Stimulated activated CD8-positive, alpha-beta memory T cell treated with anti-CD3 and anti-CD28 coated beads, Interleukin-4, amount 100 ng/mL, for 4 hours (primary cell): ENCODE measurements at regions not wholly inside any gene's neighbourhood (a gene's known extent, or its start where the extent isn't known, plus 50 kb on each side); places are given as distances from the start of the nearest gene placed in this dataset.

Experiments
- DNase-seq, 2 donors: peaks; one replicate each; pipeline ENCODE4 v3.0.0-alpha.2; 2020; ENCODE audit warnings: low read depth in 2 of 2, low spot score in 1 of 2

DNA sequence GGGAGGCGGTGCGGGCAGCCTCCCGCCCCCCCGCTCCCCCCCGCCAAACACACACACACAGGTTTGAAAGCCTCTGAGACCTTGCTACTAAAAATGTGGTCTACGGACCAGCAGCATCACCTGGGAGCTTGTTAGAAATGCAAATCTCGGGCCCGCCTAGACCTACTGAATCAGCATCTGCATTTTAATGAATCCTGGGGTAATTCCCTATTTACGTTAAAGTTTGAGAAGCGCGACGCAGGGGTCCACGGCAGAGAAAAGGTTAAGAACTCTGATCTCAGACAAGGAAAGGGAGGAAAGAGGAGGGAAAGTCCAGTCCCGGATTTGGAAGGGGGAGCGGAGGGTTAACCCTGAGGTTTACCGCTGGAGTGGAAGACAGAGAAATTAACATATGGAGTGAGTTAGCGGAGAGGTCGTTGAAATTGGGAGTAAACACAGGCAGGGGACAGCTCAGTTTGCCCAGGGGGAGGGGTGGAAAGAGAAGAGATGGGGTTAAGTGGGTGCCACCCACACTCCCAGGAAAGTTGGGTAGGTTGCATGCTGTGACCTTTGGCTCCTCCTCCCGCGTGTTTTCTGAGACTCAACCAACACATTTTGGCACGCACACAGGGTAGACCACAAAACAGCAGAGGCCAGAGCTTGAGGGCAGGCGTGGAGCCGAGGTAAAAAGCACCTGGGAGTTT, 483.6 kb downstream of the BCOR start:
- DNase-seq = peak; percentile 27 to 50

DNA sequence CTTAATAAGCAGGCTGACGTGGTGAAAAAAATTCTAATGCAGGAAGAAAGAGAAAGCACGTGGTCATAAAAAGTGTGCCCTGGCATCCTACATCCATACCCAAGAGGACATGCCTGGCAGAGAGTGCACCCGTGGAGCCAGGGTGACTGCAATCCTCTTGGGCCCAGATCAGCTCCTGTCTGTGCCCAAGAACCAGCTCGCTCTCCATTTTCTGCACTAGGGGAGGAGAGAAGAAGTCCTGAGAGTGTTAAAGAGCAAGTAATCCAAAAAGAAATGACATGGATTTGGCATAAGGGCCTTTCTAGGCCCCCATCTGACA, 483.1 kb downstream of the BCOR start:
- no peak for DNase-seq

DNA sequence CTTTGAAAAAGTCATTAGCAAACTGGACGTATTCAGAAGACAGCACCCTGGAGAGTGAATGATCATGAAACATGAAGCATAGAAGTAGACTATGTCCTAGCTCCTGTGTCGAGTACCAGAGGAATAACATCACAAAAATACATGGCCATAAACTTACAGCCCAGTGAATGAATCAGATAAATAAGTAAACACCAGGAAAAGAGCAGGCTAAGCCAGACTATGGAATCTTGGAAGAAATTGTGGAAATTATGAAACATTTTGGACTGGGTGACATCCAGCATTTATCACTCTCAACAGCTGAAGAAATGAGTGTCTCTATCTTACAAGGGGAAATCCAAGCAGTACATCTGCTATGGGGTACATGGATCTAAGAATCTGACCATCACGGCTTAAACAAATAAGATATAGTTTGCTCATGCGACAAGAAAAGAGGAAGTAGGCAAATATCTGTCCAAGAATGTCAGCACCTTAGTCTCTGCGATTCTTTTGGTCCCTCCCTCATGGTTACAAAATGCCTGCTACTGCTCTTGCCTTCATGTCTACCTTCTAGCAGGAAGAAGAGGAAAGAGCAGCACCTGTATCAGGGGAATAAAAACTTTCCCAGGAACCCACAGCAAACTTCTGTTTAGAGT, 481.5 kb downstream of the BCOR start:
- DNase-seq = no peak

DNA sequence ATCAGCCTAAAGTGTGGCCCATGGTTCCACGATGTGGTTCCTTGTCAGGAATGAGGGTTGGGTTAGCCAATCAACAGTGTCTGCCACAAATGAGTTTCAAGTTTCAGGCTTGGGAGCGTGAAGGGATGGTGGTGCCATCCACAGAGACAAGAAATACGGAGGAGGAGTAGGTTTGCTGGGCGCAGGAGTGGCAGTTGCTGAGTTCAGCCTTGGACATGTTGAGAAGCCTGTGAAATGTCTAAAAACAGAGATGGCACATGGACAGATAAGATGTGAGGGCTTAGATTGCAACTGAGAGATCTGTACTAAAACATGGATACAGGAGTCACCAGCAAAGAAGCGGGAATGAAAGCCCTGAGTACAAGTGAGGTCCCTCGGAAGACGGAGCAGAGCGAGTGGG, 481.0 kb downstream of the BCOR start:
- no peak for DNase-seq

DNA sequence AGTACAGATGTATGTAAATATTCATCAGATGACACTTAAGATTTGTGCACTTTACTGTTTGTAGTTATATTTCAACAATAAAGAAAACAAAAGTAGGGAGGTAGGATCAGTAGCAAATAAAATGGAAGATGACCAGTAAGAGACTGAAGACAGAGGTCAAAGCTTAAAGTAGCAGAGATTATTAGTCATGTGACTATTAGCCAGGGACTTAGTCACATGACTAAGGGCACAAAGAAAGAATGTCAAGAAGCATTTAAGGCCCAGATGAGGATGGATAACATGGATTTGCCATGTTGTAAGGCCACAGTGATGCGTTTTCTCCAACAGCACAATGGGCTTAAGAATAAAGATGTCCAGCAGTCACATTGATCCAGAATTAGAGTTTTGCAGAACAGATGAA, 479.6 kb downstream of the BCOR start:
- DNase-seq = no peak

DNA sequence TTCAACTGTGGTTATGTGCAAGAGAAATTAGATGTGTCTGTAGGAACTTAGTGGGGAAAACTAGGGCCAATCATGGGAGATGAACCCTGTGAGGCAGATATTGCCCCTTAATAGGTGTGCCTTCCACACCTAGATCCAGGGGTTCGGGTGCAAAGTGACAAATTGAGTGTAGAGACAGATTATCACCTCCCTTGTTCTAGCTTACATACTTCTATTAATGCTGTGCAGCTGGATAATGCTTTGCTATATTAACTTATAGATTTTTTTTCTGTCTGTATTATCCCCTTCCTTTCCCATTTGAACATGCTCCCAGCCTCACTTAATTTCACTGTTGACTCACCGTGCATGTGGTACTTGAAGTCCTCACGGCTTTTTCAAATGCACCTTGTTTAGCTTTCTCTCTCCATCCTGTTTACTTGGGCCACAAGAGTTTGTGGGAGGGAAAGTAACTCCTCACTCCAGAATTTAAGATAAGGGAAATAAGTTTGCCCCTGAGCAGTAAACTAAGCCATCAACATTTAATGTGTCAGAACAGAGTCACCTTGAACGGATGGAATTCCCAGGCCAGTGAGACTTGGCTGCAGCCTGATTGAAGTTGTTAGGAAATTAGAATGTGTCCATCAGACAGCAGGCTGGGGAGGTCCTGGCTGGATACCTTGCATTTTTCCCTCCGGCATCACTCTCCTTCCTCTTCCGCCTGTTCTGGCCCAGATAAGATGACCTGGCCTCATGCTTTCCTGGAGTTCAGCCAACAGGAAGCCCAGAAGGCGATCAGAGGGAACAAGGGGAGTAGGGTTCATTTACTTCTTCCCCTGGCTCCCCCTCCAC, 478.4 kb downstream of the BCOR start:
- DNase-seq = no peak

DNA sequence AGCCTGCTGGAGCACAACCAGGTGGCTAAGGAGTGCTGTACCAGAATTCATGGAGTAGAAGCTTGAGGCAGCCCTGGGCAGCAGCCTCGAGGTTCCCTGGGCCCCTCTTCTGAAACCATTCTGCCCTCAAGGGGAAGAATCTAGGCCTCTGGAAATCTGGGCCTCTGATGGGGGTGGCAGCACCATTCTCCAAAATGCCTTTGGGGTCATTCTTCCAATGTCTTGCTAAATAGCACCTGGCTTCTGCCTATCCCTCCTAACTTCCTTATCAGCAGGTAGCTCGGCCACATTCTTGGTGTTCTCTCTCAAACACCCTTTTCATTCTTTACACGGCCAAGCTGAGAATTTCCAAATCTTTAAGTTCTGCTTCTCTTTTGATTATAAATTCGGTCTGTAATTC, 473.6 kb downstream of the BCOR start:
- DNase-seq = no peak

DNA sequence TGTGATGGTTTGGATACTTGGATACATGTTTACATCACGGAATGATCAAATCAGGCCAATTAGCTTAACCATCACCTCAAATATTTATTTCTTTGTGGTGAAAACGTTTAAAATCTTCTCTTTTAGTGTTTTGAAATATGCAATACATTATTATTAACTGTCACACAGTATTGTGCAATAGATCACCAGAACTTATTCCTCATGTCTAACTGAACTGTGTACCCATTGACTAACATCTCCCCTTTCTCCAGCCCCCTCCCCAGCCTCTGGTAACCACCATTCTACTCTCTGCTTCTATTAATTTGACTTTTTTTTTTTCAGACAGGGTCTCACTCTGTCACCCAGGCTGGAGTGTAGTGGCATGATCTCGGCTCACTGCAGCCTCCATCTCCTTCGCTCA, 471.9 kb downstream of the BCOR start:
- DNase-seq = no peak

DNA sequence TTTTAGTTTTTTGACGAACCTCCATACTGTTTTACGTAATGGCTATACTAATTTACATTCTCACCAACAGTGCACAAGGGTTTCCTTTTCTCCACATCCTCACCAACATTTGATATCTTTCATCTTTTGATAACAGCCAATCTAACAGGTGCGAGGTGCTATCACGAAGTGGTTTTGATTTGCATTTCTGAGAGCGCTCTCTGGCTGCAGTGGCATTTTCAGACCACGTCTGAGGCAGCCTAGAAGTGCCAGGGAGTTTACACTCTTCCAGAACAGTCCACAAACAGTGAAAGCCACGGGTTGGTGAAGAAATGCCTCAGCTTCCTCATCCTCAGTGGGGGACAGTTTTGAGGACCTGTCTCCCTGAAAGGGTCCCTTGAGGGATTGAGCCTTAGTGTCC, 471.0 kb downstream of the BCOR start:
- DNase-seq = no peak

DNA sequence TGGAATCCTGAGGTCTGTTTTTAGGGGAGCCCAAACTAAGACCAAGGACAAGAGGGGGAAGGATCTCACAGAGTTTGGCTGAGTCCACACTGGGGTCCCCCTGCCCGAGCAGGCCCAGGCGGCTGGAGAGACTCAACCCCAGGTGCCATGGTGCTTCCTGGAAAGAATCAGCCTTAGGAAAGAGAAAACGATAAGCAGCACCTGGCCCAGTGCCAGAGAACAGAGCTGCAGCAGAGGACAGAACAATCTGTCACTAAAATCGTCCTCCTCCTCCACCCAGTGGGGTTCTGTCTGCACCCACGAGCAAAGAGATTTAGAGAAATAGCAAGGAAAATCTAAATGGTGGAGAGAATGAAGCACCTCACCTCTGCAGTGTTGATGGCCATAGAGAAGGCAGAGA, 470.5 kb downstream of the BCOR start:
- DNase-seq = no peak

DNA sequence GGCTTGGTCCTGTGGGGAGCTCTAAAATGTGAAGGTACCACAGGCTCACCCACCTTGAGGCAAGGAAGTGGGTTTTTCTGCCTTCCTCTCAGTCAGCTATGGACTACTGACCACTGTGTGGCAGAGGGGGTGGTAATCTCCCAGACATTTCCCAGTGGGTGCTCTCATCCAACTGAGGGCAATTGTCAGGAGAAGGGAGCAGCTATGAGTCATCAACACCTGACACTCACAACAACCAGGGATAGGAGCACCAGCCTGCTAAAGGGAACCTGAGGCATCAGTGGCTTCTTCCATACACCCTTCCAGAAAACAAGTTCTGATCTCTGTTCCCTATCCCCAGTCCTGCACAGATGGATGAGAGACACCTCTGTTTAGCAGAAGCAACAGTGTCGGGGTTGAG, 468.8 kb downstream of the BCOR start:
- no peak for DNase-seq

DNA sequence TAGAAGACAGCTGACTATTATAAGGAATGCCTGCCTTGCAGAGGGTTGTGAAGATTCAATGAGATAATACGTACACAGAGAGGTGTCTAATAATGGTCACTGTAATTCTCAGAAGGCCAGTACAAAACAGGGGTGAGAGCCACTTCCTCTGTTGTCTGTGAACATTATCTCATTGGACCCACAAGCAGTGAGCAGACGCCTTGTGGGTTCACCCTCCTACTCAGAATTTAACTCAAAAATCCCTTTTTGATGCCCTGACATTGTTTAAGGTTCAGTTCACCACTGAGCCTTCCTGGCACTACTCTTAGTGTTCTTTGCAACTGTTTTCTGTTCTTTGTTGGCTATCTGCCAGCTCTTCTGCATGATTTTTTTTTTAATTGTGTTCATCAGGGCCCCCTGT, 467.4 kb downstream of the BCOR start:
- no peak for DNase-seq

DNA sequence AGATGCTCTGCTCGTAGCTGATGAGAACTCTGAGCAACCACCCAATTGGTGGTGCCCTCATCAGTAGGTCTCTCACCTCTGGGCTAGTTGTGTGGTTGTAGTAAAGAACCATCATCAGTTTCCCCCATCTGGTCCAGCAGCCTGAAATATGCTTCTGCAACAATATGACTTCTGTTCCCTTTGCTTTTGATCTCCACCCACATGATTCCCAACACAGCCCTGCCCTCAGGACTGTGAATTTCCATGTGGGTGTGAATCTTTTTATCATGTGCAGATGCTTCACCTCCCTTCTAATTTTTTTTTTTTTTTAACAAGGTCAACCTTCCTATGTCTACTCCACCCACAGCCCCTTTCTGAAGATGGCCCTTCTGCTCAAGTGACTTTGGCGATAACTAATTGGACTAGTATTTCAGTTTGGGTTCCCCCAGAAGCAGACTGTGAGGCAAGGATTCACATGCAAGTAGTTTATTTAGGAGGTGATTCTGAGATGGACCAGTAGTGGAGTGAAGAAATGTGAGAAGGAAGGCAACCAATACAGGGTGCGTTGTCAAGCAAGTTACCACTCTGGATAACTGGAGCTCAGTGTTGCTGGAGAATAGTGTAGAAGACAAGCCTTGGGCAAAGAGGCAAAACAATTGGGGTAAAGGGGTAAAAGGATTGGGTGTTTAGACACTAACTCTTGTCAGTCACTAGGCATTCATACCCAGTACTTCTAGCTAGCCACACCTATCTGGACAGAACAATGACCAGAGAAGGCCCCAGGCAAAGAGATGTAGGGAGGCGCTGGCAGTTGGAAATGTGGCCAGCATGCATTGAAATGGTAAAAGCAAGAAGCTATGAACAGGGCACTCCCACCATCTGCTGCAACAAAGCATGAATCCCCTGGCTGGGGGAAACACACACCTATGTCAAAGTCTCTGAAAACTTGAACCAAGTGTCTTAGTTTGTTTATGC, 466.2 kb downstream of the BCOR start:
- no peak for DNase-seq

DNA sequence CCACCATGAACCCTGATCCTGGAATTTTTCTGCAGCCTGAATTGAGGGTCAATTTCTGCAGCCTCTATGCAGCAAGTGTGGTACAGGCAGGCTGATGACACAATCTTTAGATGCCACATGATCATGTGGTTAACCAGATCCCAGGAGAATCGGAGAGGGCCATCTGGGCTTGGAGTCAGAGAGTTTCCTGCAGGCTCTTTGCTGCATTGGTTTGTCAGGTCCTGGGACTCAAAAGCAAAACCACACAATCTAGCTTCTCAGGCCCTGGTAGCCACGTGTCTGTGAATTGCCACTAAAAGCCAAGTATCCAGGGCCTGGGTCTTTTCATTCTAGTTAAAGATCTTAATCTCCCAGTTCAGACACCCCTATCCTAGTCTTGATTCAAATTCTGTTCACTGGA, 464.5 kb downstream of the BCOR start:
- no peak for DNase-seq

DNA sequence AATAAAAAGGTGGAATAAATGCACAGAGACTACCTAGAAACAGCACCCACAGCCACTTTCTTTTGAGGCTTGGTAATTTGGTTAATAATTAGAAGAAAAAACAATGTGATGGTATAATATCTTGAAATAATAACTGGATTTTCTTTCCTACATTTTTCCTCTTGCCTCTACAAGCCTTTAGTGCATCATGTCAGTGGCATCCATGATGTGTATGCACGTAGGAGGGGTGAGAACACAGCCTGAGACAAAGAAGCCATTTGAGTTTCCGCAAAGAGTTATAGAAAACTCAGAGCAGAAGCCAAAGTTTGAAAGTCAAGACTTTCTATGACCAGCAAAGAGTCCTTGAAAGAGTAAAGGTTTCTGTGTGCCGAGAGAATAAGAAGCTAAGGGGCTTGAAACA, 461.3 kb downstream of the BCOR start:
- no peak for DNase-seq

DNA sequence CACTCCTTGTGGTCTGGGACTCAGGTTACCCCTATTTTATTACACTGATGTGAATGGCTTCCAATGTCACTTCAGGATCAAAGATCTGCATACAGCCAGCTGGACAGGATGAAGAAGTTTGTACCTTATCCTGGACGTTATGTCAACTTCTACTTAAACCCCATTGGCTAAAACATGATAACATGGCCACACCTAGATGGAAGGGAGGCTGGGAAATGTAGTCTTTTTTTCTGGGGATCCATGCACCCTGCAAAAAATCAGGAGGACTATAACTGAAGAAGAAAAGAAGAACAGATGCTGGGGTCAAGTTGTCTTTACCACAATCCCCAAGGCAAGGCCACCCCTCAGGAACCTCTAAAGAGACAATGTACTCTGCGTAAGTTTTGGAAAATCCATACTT, 459.2 kb downstream of the BCOR start:
- DNase-seq = no peak

DNA sequence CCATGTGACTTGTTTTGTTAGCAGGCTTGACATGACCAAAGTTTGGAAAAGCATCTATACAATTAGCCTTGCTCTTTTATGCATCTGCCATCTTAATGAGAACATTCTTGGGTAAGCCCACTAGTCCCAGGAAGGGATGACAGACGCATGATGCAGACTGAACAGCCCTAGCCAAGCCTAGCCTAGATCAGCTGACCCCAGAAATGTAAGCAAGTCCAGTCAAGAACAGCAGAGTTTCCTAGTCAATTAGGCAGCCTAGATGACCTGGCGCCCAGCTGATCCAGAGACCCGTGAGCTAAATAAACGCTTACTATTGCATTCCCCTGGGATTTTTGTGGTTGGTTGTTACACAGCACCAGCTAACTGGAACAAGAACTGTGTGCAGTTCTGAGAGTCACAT, 457.9 kb downstream of the BCOR start:
- DNase-seq = no peak

DNA sequence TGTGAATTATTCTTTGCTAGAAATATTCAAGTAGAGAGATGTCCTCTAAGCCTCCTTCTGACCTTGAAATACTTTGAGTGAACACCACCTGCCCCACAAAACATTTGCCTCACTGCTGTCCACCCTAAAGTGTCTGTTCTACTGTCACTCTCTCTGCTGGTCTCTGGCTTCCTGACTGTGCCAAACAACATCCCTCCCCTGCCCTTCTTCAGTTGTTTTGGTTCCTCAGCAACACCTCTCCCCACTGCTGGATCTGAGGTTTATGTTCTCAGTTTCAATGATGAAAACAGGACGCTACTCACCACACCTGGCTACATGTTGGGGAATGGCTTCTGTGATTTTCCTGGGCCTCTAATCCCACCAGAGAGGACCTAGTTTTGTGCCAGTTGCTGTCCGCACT, 456.9 kb downstream of the BCOR start:
- no peak for DNase-seq

DNA sequence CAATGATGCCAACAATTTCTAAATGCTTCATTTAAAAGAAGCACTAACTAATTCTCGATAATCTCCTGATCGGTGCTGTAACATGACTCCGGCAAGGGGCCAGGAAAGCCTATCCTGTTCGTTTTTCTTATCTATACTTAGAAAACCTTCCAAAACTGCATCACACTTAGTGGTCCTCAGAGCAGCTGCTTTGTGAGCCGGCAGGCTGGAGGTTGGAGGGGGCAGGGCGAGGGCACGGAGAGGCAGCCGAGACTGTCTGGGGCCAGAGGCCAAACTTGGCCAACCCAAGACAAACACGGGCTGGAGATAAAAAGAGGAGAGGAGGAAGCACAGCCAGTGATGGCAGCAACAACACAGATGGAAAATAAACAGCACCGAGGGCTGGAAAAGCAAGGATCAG, 455.7 kb downstream of the BCOR start:
- DNase-seq = no peak

DNA sequence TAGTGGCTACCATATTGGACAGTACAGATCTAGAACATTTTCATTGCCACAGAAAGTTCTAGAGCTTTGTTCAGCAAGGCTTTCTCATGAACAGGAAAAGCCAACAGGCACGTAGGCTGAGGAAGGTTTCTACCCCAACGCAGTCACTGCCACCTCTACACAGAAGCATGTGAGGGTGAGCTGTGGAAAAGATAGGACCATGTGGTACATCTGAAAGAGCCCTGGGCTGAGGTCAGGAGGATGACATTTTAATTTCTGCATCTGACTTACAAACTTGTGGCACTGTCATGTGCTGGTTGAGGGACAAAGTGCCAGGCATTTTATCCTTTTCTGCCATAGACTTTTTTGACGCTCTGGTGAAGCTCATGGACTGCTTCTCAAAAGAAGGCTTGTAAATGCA, 454.2 kb downstream of the BCOR start:
- DNase-seq = no peak

DNA sequence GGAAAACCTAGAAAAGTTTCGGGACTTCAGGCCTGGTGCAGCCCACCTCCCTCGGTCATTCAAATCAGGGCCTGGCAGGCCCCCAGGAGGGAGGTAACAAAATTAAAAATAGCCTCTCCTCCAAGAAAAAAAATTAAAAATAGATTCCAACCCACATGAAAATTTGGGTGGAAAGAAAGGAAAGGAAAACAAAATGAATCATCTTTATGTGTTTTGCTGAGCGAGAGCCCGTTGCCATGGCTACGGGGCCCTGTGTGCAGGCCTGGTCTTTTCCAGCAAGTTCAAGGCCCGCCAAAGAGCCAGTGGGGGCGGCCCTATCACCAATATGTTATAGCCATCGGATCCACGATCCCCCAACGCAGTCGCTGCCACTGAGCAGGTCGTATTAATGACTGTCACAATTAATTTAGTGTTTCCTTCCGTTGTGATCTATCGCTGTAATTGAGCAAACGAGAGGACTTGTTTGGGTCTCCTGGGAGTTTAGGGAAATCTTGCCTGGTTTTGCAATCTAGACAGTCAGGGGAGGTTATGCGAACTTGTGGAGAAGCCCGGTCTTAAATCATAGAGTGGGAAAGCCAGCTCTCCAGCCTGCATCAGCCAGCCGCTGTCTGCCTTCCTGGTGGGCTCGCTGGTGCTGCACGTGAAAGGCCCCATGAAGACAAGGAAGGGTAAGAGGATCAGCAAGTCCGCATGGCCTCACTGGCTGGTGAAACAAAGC, 452.4 kb downstream of the BCOR start:
- DNase-seq = no peak
